ENCODE measurements at regions not wholly inside any gene's neighbourhood (a gene's known extent, or its start where the extent isn't known, plus 50 kb on each side); places are given as distances from the start of the nearest gene placed in this dataset.

GRCh38 chr10:111367531-111367930, 290.7 kb downstream of the ADRA2A start:
- TF ChIP-seq RFX5 (IDR thresholded peaks at IDR 0.05; ENCODE audit: borderline replicate concordance, low read depth, low read length) (no peak), HDAC2 (IDR thresholded peaks at IDR 0.05; ENCODE audit: borderline replicate concordance in 1 of 2, low read depth in 2 of 2, low read length in 2 of 2) (no peak)

Data from H1 (cell line).